DMS153 treated with DMSO at 0.1 percent for 48 hours (cell line): ENCODE measurements at regions not wholly inside any gene's neighbourhood (a gene's known extent, or its start where the extent isn't known, plus 50 kb on each side); places are given as distances from the start of the nearest gene placed in this dataset.
"Not testable (repeated sequence)": the region's sequence is repeated elsewhere in the genome, so short reads cannot be mapped to it uniquely, and the experiment has no call there.

Source experiments
- DNase-seq: peaks from one replicate; lab custom pipeline; 2025; ENCODE audit not compliant: unreplicated experiment; lab: John Stamatoyannopoulos, UW

- DNase-seq: no peak
Observed at GRCh38 chr4:146076081-146076480, 99.4 kb upstream of the LSM6 start.

- no peak for DNase-seq
Observed at GRCh38 chr4:146073517-146073916, 102.0 kb upstream of the LSM6 start.

DNA sequence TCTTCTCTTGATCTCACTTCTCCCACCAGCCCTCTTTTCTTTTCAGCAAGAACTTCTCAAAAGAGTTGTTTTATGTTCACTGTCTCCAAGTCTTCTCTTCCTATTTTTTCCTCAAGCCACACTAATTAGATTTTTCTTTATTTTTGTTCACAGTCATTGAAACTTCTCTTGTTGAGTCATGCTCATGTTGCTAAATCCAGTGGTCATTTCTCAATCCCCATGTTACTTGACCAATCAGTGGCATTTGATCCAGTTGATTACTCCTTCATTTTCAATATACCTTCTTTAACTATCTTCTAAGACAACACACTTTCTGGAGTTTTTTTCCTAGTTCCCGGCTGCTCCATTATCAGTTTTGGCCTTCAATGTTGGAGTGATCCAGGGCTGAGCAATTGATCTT is 103.1 kb upstream of the LSM6 start:
- no peak for DNase-seq

DNA sequence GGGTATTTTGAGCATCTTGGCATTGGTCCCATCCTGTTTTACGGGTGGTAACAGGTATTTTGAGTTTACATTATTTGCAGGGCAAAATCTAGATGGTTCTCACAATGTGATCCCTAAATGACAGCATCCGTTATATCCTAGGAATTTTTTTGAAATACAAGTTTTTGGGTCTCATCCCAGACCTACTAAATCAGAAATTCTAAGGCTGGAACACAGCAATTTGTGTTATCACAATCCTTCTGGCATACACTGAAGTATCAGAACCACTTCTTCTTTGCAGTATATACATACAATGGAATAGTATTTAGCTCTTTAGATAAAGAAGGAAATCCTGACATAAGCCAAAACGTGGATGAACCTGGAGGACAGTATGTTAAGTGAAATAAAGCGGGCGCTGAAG is 104.1 kb upstream of the LSM6 start:
- no peak for DNase-seq

GRCh38 chr4:146063143-146063542 is 112.4 kb upstream of the LSM6 start:
- no peak for DNase-seq

GRCh38 chr4:146062340-146062739 is 113.2 kb upstream of the LSM6 start:
- no peak for DNase-seq

GRCh38 chr4:146061610-146062334 is 113.7 kb upstream of the LSM6 start:
- DNase-seq: no peak

- DNase-seq: no peak
Observed at GRCh38 chr4:146059865-146060264, 115.7 kb upstream of the LSM6 start.

- no peak for DNase-seq
Observed at GRCh38 chr4:146059151-146059550, 116.4 kb upstream of the LSM6 start.

DNA sequence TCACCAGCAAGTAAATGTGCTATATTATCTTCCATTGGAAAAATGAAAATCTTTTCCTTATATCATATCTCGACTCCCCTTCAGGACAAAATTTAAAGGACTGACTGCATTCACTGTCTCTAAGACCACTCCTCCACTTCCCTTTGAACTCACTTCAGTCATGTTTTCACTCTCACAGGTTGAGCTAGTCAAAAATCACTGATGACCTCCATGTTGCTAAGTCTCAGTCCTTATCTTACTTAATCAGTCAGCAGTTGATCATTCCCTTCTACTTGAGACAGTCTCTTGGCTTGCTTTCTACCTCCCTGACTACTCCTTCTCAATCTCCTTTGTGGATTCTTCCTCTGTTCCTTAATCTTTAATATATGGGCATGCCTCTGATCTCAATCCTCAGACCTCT is 117.0 kb upstream of the LSM6 start:
- DNase-seq: no peak

DNA sequence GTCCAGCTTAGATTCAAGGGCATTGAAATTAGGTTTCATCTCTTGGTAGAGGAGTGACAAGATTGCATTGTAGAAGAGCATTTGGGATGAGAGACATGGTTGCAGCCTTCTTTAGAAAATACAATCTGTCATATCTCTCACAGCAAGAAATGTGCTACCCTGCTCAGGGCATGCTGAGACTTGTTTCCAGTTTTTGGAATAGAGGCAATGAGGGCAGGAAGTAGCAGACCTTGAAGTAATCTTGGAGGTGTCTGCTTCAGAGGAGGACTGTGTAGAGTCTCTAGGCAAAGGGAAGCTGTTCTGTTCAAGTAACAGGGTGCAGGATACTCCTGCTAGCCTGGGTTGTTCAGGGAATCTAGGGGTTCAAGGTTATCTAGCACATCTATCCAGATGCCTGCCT is 116.1 kb upstream of the ZNF827 start:
- no peak for DNase-seq

- no peak for DNase-seq
Observed at GRCh38 chr4:146053891-146054290, 115.3 kb upstream of the ZNF827 start.

GRCh38 chr4:146051728-146052391 is 113.2 kb upstream of the ZNF827 start:
- DNase-seq: no peak

- no peak for DNase-seq
Observed at GRCh38 chr4:146051223-146051622, 112.6 kb upstream of the ZNF827 start.

DNA sequence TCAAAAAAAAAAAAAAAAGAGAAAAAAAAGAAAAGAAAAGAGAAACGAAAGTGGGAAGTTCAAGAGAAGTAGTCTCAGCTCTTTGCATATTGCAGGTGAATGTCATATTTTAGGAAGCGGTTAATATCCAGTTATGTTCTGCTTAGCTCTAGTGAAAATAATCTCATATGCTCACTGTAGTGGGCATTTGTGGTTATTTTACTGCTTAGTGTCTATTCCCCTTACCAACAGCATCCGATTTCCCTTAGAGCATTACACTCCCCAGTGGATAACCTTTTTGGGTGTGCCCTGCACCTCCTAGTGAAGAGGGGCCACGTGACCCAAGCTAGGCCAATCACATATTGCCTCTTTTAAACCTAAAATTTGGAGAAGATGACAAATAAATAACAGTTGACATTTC is 111.2 kb upstream of the ZNF827 start:
- no peak for DNase-seq

GRCh38 chr4:146047768-146048167 is 109.1 kb upstream of the ZNF827 start:
- not testable (repeated sequence) for DNase-seq

GRCh38 chr4:146041139-146042004 is 102.7 kb upstream of the ZNF827 start:
- no peak for DNase-seq

DNA sequence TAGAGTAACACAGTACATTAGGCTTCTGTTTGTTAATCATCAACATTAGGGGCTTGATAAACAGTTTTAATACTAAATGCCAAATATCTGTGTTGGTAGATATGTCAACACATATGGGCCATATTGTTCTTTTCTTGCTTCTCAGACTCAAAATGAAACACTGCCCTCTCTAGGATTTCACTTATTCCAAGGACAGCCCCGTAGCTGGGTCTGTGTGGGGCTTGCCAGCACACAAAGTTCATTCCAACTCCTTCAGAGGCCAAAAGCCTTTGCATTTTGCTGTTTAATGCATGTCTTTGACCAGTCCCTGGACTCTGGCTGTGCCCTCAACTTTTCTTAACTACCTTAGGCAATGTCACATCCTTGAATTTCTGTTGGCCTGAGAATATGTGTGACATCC is 102.0 kb upstream of the ZNF827 start:
- no peak for DNase-seq

GRCh38 chr4:146033149-146033548 is 94.5 kb upstream of the ZNF827 start:
- DNase-seq: no peak

GRCh38 chr4:146032234-146032860 is 93.7 kb upstream of the ZNF827 start:
- no peak for DNase-seq

- no peak for DNase-seq
Observed at GRCh38 chr4:146029939-146030710, 91.5 kb upstream of the ZNF827 start.
